GM12872 (cell line): ENCODE measurements at regions not wholly inside any gene's neighbourhood (a gene's known extent, or its start where the extent isn't known, plus 50 kb on each side); places are given as distances from the start of the nearest gene placed in this dataset.

Experiments used
- TF ChIP-seq, protein P1 (sequence below): IDR thresholded peaks from 3 replicates; pipeline ENCODE4 v1.5.1; 2011; ENCODE audit warnings: low read depth, mild to moderate bottlenecking, low read length, moderate library complexity; ENCODE audit not compliant: insufficient read depth

DNA sequence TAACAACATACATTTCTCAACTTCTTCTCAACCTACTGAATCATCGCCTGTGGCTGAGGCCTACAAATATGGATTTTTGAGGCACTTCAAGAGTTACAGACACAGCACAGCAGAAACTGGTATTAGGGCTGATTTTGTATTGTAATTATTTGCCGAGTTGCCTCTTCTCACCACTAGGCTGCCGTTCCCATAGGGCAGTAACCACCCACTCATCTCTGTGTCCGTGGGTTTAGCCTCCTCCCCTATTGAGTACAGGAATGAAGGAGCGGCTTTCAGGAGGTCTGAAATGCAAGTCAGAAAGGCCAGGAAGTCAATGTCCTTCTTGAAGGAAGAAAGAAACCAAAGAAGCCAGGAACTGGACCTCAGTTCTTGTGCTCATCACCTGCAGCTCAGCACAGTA, 220.8 kb downstream of the MTHFS start:
- TF ChIP-seq, protein P1, sequence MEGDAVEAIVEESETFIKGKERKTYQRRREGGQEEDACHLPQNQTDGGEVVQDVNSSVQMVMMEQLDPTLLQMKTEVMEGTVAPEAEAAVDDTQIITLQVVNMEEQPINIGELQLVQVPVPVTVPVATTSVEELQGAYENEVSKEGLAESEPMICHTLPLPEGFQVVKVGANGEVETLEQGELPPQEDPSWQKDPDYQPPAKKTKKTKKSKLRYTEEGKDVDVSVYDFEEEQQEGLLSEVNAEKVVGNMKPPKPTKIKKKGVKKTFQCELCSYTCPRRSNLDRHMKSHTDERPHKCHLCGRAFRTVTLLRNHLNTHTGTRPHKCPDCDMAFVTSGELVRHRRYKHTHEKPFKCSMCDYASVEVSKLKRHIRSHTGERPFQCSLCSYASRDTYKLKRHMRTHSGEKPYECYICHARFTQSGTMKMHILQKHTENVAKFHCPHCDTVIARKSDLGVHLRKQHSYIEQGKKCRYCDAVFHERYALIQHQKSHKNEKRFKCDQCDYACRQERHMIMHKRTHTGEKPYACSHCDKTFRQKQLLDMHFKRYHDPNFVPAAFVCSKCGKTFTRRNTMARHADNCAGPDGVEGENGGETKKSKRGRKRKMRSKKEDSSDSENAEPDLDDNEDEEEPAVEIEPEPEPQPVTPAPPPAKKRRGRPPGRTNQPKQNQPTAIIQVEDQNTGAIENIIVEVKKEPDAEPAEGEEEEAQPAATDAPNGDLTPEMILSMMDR: peak; percentile 29; the same call in 1 of the 3 replicates

DNA sequence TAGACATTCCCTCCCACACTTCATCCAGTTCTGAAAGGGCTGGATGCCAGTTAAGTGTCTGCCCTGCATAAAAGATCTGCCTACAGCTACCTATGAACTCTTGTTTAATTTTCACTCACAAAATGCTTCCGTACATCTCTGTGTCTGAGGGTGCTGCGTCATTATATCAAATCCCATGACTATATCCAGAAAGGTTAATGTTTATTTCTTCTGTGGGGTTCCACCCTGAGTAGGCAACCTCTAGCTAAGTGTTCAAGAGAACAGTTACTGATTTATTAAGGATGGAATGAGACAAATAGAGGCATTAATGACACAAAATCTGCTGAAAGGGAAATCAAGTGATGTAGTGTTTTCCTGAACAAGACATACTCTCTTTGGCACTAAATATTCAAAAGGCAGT, 220.2 kb downstream of the MTHFS start:
- TF ChIP-seq, protein P1: no peak

GRCh38 chr15:79677241-79677640, 219.6 kb downstream of the MTHFS start:
- TF ChIP-seq, protein P1: no peak

- TF ChIP-seq, protein P1: no peak
Measured at GRCh38 chr15:79678032-79678701, 218.6 kb downstream of the MTHFS start.

GRCh38 chr15:79680720-79681119, 216.1 kb downstream of the MTHFS start:
- TF ChIP-seq, protein P1: no peak

GRCh38 chr15:79682285-79682684, 214.5 kb downstream of the MTHFS start:
- TF ChIP-seq, protein P1: no peak

- TF ChIP-seq, protein P1: no peak
Measured at GRCh38 chr15:79682851-79683288, 213.9 kb downstream of the MTHFS start.
